Endothelial cell of umbilical vein (primary cell): ENCODE measurements at regions not wholly inside any gene's neighbourhood (a gene's known extent, or its start where the extent isn't known, plus 50 kb on each side); places are given as distances from the start of the nearest gene placed in this dataset.

Experiments
- BruUV-seq: library from RNA; stranded (reverse); fragments of 400-500 nt; replicated peaks from 2 replicates; lab custom pipeline; 2021; lab: Mats Ljungman, UMichigan
- CTCF ChIA-PET: fragments of 300-600, 350-600 bp; sonication (Branson Sonifier 250); formaldehyde crosslinking; loops from one replicate; lab custom pipeline; 2021; ENCODE audit warnings: antibody characterized with exemption, inconsistent platforms; lab: Charles Lee
- POLR2A ChIA-PET: fragments of 300-600, 350-600 bp; sonication (Branson Sonifier 250); formaldehyde crosslinking; loops from one replicate; lab custom pipeline; 2021; ENCODE audit warnings: antibody characterized with exemption, inconsistent platforms; lab: Charles Lee
- DNase-seq: peaks from one replicate; pipeline ENCODE4 v3.0.0-alpha.2; 2011; ENCODE audit warnings: low read depth, low spot score
- FAIRE-seq: peaks from 2 replicates; lab custom pipeline; 2011; peaks lifted over from hg19 to GRCh38; lab: Jason Lieb, UNC
- H2AFZ ChIP-seq: 2 replicates; pipeline ENCODE4 v1.6.0; 2012; ENCODE audit warnings: low read depth, low read length, control low read depth, inconsistent platforms
- H3K27ac ChIP-seq: 2 replicates; pipeline ENCODE4 v1.5.1; 2011; ENCODE audit warnings: low read depth, mild to moderate bottlenecking, control low read depth, low read length, moderate library complexity; ENCODE audit not compliant: insufficient read depth
- H3K27me3 ChIP-seq, 2 experiments: 2 replicates each; pipeline versions ENCODE4 v1.6.0 to v1.6.1; 2011; ENCODE audit warnings: low read length in 2 of 2, mixed read lengths in 1 of 2; ENCODE audit not compliant: control insufficient read depth in 2 of 2, insufficient read depth in 2 of 2
- H3K36me3 ChIP-seq, 2 experiments: 2 replicates in 1 of 2; 3 replicates in 1 of 2; pipeline ENCODE4 v1.5.1; 2011; ENCODE audit warnings: low read length in 2 of 2, mild to moderate bottlenecking in 1 of 2, moderate library complexity in 1 of 2; ENCODE audit not compliant: control insufficient read depth in 2 of 2, insufficient read depth in 2 of 2; ENCODE audit errors: extremely low read depth in 1 of 2
- H3K4me1 ChIP-seq: 3 replicates; pipeline ENCODE4 v1.5.1; 2011; ENCODE audit warnings: mild to moderate bottlenecking, low read length; ENCODE audit not compliant: control insufficient read depth, insufficient read depth; ENCODE audit errors: extremely low read depth
- H3K4me2 ChIP-seq: 2 replicates; pipeline ENCODE4 v1.6.1; 2011; ENCODE audit warnings: low read length, control low read depth, mixed read lengths; ENCODE audit not compliant: insufficient read depth
- H3K4me3 ChIP-seq, 3 experiments: fragments of 200-600 bp in 1 of 3; sonication (generic), shearing (Covaris generic) in 1 of 3; replicated peaks in 1 of 3; 2 replicates each; pipeline ENCODE4 v1.5.1; 2011 to 2016; ENCODE audit warnings: control low read depth in 3 of 3, low read length in 3 of 3, mild to moderate bottlenecking in 2 of 3, inconsistent platforms in 1 of 3, low read depth in 1 of 3, moderate library complexity in 1 of 3; ENCODE audit not compliant: insufficient read depth in 1 of 3
- H3K79me2 ChIP-seq: 2 replicates; pipeline ENCODE4 v1.6.0; 2012; ENCODE audit warnings: low read length, inconsistent platforms; ENCODE audit not compliant: control insufficient read depth, insufficient read depth
- H3K9ac ChIP-seq: replicated peaks from 2 replicates; pipeline ENCODE3; 2011; ENCODE audit warnings: low read length, control low read depth; ENCODE audit not compliant: insufficient read depth; ENCODE audit errors: extremely low read depth
- H3K9me1 ChIP-seq: replicated peaks from 3 replicates; pipeline ENCODE4 v1.6.0; 2011; ENCODE audit warnings: mild to moderate bottlenecking, low read length; ENCODE audit not compliant: control insufficient read depth, insufficient read depth; ENCODE audit errors: extremely low read depth
- H3K9me3 ChIP-seq: replicated peaks from 2 replicates; pipeline ENCODE4 v1.5.1; 2012; ENCODE audit warnings: low read length, inconsistent platforms; ENCODE audit not compliant: control insufficient read depth, insufficient read depth
- H4K20me1 ChIP-seq: replicated peaks from 2 replicates; pipeline ENCODE3; 2011; ENCODE audit warnings: mild to moderate bottlenecking, low read length; ENCODE audit not compliant: control insufficient read depth, insufficient read depth; ENCODE audit errors: extremely low read depth
- GATA2 ChIP-seq: IDR thresholded peaks from 2 replicates; pipeline ENCODE4 v1.7.0; 2011; ENCODE audit warnings: low read depth, mild to moderate bottlenecking, moderate library complexity, mixed read lengths, low read length; ENCODE audit not compliant: insufficient read length, insufficient read depth
- JUN ChIP-seq: IDR thresholded peaks from 2 replicates; pipeline ENCODE4 v1.6.1; 2011; ENCODE audit warnings: borderline replicate concordance, low read depth; ENCODE audit not compliant: insufficient read length, insufficient read depth
- MYC ChIP-seq: IDR thresholded peaks from one replicate; pipeline ENCODE4 v1.6.1; 2011; ENCODE audit warnings: mild to moderate bottlenecking, low read depth, low read length
- dilution Hi-C: fragments of 300-500 bp; cut with MboI; formaldehyde crosslinking; loops from one replicate; pipeline ENCODE4 v1.15.0; 2019; ENCODE audit warnings: low sequenced_read_pairs; ENCODE audit not compliant: extremely low pct_ligation_motif_present
- intact Hi-C: fragments of 100-400 bp; cut with micrococcal nuclease; formaldehyde crosslinking; loops from one replicate; pipeline ENCODE4 v1.10.0; 2022

DNA sequence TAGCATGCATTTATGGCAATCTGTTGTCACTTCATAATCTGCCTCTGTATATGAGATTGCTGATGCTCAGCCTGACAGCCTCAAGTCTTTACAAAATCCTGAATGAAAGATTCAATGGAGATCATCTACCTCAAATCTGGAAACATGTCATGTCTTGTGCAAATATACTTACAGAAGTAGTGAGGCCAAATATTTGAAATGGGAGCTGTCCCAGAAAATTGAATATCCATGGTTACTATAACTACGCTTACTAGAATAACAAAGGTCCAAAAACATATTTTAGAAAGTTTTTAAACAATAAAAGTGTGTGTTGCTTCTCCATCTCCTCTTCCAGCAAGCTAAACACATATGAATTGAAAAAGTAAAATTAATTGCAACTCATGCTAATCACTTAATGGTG is 133.2 kb upstream of the DPH6 start:
- Histone ChIP-seq H3K36me3 (no peaks in the 10 kb centered on the region), H3K9me3 (no peaks in the 10 kb centered on the region), H3K79me2 (no peaks in the 10 kb centered on the region), H3K27ac (no peak overlapping the region), H2AFZ (no peak overlapping the region), H4K20me1 (no peaks in the 10 kb centered on the region), H3K9me1 (no peaks in the 10 kb centered on the region), H3K9ac (no peak overlapping the region), H3K4me3 (no peak overlapping the region), H3K4me2 (no peak overlapping the region), H3K27me3 (no peaks in the 10 kb centered on the region), H3K4me1 (peaks cover 32% of the 10 kb centered on the region)
- CTCF ChIA-PET: interaction anchor here (0.8 to 1.9 kb wide), 3 partner anchors 13 to 17 kb away, joined by 3 to 6 read pairs (median 3); no protein-coding TSS in a partner anchor
- dilution Hi-C loops (no loop called here), intact Hi-C loops (no loop called here)
- no TSS peak for BruUV-seq
- no peak for FAIRE-seq
- TF ChIP-seq MYC: no peak
- DNase-seq: no peak
- POLR2A ChIA-PET: no interaction called here

DNA sequence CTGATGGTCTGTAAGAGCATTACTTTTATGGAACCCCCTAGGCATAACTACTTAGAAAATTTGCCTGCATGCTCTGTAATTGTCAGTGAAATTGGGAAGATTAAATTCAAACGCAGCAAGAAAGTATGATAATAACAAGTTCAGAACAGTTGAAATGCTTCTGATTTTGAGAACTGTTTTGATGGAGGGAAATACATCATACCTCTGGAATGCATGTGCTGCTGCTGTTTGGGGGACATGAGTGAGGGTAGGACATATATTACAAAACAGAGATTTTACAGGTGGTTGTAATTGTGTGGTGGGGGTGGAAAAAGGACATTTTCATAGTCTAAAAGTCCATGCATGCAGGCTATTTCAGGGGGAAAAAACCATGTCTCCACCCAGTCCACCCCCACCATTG is 135.0 kb upstream of the DPH6 start:
- intact Hi-C loops: loop anchor here (1.0 kb wide), 1 partner anchor 9 kb away; no protein-coding TSS in a partner anchor
- Histone ChIP-seq H3K4me2 (peak overlapping the region; percentile 34), H3K79me2 (no peaks in the 10 kb centered on the region), H3K9me1 (no peaks in the 10 kb centered on the region), H4K20me1 (no peaks in the 10 kb centered on the region), H3K36me3 (no peaks in the 10 kb centered on the region), H3K4me3 (no peak overlapping the region), H3K4me1 (peaks cover 14% of the 10 kb centered on the region), H3K27me3 (no peaks in the 10 kb centered on the region), H3K9ac (peak overlapping the region; percentile 4), H3K27ac (peak overlapping the region; percentile 50), H3K9me3 (no peaks in the 10 kb centered on the region), H2AFZ (peak overlapping the region; percentile 81)
- FAIRE-seq: peak; percentile 44
- no TSS peak for BruUV-seq
- dilution Hi-C loops: no loop called here
- TF ChIP-seq GATA2 (no peak), JUN (peak; percentile 43)
- CTCF ChIA-PET: no interaction called here
- POLR2A ChIA-PET: no interaction called here
- peak; percentile 65 for DNase-seq
